ENCODE measurements at regions not wholly inside any gene's neighbourhood (a gene's known extent, or its start where the extent isn't known, plus 50 kb on each side); places are given as distances from the start of the nearest gene placed in this dataset.

GRCh38 chr3:177334803-177335202, 137.5 kb upstream of the TBL1XR1 start:
- TF ChIP-seq PPARA (CRISPR knock-in tag; IDR thresholded peaks at IDR 0.05; ENCODE audit: borderline replicate concordance) (no peak), ZFP30 (CRISPR knock-in tag; IDR thresholded peaks at IDR 0.05) (no peak), BACH2 (CRISPR knock-in tag; IDR thresholded peaks at IDR 0.05; ENCODE audit: borderline replicate concordance) (no peak), SNAI2 (CRISPR knock-in tag; IDR thresholded peaks at IDR 0.05) (no peak), TSHZ2 (CRISPR knock-in tag; IDR thresholded peaks at IDR 0.05) (no peak), ISL1 (CRISPR knock-in tag; IDR thresholded peaks at IDR 0.05) (no peak), ZFP3 (CRISPR knock-in tag; IDR thresholded peaks at IDR 0.05) (no peak), ARNTL (CRISPR knock-in tag; IDR thresholded peaks at IDR 0.05; ENCODE audit: borderline replicate concordance, low read depth) (no peak), RARB (CRISPR knock-in tag; IDR thresholded peaks at IDR 0.05) (no peak), CSDC2 (CRISPR knock-in tag; IDR thresholded peaks at IDR 0.05) (no peak), CREB5 (CRISPR knock-in tag; IDR thresholded peaks at IDR 0.05; ENCODE audit: low read depth) (no peak), TCF4 (CRISPR knock-in tag; IDR thresholded peaks at IDR 0.05; ENCODE audit: borderline replicate concordance) (no peak), PATZ1 (CRISPR knock-in tag; IDR thresholded peaks at IDR 0.05; ENCODE audit: borderline replicate concordance) (no peak), OSR1 (CRISPR knock-in tag; IDR thresholded peaks at IDR 0.05) (no peak)

Data from SK-N-SH treated with all-trans-retinoic acid at 6 μM for 48 hours (cell line).